NCI-H146 treated with DMSO at 0.1 percent for 48 hours (cell line): ENCODE measurements at regions not wholly inside any gene's neighbourhood (a gene's known extent, or its start where the extent isn't known, plus 50 kb on each side); places are given as distances from the start of the nearest gene placed in this dataset.

ENCODE experiments used
- DNase-seq: peaks from one replicate; lab custom pipeline; 2025; ENCODE audit not compliant: unreplicated experiment; lab: John Stamatoyannopoulos, UW

GRCh38 chr22:48047722-48048500, 1285.5 kb downstream of the TBC1D22A start:
- DNase-seq = no peak

- DNase-seq = no peak
These were observed 1282.9 kb downstream of the TBC1D22A start for GRCh38 chr22:48045369-48045768.

- DNase-seq = no peak
These were observed 1282.1 kb downstream of the TBC1D22A start for GRCh38 chr22:48044487-48045060.

- DNase-seq = no peak
These were observed 1281.1 kb downstream of the TBC1D22A start for GRCh38 chr22:48043581-48043980.

GRCh38 chr22:48042621-48043395, 1280.4 kb downstream of the TBC1D22A start:
- no peak for DNase-seq

GRCh38 chr22:48039326-48039725, 1276.9 kb downstream of the TBC1D22A start:
- DNase-seq = no peak

- DNase-seq = no peak
These were observed 1275.2 kb downstream of the TBC1D22A start for GRCh38 chr22:48037618-48038017.

GRCh38 chr22:48035897-48036296, 1273.4 kb downstream of the TBC1D22A start:
- DNase-seq = no peak

GRCh38 chr22:48031589-48031988, 1269.1 kb downstream of the TBC1D22A start:
- DNase-seq = no peak

GRCh38 chr22:48025096-48025495, 1262.6 kb downstream of the TBC1D22A start:
- DNase-seq = no peak

GRCh38 chr22:48021991-48022401, 1259.5 kb downstream of the TBC1D22A start:
- no peak for DNase-seq

GRCh38 chr22:48018346-48018745, 1255.9 kb downstream of the TBC1D22A start:
- DNase-seq = no peak

- no peak for DNase-seq
These were observed 1253.3 kb downstream of the TBC1D22A start for GRCh38 chr22:48015701-48016100.

- no peak for DNase-seq
These were observed 1242.5 kb downstream of the TBC1D22A start for GRCh38 chr22:48004936-48005335.

- no peak for DNase-seq
These were observed 1241.6 kb downstream of the TBC1D22A start for GRCh38 chr22:48004038-48004437.

- DNase-seq = no peak
These were observed 1238.7 kb downstream of the TBC1D22A start for GRCh38 chr22:48001101-48001500.

GRCh38 chr22:47997612-47998011, 1235.2 kb downstream of the TBC1D22A start:
- no peak for DNase-seq

- no peak for DNase-seq
These were observed 1234.7 kb downstream of the TBC1D22A start for GRCh38 chr22:47997052-47997590.

- DNase-seq = no peak
These were observed 1234.0 kb downstream of the TBC1D22A start for GRCh38 chr22:47996446-47996857.

GRCh38 chr22:47995718-47996117, 1233.3 kb downstream of the TBC1D22A start:
- no peak for DNase-seq

GRCh38 chr22:47995264-47995627, 1232.8 kb downstream of the TBC1D22A start:
- DNase-seq = no peak
